HG03469 (cell line): ENCODE measurements at regions not wholly inside any gene's neighbourhood (a gene's known extent, or its start where the extent isn't known, plus 50 kb on each side); places are given as distances from the start of the nearest gene placed in this dataset.
"Not testable (repeated sequence)": the region's sequence is repeated elsewhere in the genome, so short reads cannot be mapped to it uniquely, and the experiment has no call there.

Source experiments
- ATAC-seq: cut with Tn5 transposase; IDR thresholded peaks from one replicate; pipeline ENCODE4 v1.9.1; 2021; ENCODE audit warnings: mild to moderate bottlenecking, moderate library complexity, moderate number of reproducible peaks; ENCODE audit not compliant: unreplicated experiment

DNA sequence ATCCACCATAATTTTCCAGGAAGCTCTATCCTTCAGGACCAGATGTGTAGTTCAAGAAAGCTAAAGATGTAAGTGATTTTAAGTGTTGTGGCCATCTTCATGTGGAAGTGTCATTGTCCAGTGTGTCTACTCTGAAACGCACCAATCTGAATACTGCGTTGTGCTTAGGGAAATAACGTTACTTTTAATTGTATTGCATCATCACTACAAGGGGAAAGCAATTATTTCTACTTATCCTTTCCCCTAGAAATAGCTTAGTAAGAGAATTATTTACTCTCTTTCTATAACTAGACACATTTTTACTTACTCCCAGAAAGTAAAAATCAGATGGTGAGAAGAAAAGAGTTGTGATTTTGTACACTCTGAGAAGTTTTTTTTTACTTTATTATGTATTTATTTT lies 102.4 kb upstream of the DLGAP1 start:
- ATAC-seq, result no peak

DNA sequence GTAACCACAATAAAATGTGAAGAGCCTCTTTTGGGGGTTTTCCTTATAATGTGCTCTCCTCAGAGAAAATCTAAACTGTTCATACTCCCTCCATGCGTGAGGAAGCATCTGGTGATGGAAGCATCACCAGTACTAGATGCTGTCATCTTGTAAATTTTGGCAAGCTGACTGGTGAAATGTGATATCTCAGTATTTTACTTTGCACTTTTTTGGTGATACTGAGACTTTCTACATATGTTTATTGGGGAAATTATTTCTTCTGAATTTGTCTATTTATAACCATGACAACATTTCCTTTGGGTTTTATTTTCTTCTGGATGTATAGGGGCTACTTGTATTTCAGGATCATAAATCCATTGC lies 95.9 kb upstream of the DLGAP1 start:
- ATAC-seq, result no peak

DNA sequence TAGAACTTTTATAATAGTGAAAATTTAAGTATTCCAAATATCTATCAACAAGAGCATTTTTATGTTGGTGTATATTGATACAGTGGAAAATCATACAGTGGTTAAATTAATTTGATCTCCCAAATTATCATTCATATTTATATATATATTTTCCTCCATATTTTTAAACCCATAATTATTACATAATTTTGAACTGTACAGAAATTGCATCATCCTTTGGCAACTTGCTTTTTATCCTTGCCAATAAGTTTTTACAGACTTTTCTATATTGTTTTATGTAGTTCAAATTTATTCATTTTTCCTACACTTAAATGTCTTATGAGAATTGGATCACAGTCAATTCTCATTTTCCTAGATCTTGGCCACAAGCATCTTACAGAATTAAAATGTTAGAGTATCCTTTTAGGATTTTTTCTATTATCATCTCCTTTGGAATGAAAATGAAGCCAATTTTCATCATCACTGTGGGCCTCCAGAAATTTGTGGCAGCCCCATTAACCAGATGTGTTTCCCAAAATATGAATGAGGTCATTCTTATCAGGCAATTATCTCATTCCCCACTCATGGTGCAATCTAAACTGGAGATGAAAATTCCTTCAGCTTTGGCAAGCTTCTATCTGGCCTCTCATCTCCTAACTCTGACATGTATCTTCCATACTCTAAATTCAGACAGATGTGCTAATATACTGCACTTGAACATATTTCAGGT lies 94.2 kb upstream of the DLGAP1 start:
- ATAC-seq, result no peak

DNA sequence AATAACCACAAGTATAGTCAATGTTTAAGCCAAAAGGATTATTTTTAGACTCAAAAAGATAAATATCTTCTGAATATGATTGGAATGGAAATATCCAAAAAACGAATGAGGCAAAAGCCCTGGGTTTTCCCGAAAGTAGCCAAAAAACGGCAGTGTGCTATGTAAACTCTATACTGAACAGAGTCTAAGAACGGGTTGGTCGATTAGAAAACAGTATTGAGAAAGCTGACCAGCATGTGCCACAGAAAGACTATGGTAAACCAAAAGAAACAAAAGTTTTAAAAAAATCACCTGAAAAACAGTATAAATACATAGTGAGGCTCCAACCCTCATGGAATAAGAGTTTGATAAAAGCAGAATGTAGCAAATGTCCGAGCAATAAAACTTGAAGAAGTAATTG lies 92.0 kb upstream of the DLGAP1 start:
- no peak for ATAC-seq

DNA sequence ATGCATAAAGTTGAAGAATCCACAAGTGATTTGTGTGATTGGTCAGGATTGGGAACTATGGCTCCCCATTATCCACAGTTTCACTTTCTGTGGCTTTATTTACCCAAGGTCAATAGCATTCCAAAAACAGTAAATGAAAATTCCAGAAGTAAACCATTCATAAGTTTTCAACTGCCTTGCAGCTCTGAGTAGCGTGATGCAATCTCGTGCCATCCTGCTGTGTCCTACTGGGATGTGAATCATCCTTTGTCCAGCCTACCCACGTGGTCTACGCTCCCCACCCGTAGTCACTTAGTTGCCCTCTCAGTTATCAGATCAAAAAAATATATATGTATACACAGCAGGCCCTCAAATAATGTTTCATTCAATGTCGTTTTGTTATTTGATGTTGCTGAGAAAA lies 89.0 kb upstream of the DLGAP1 start:
- no peak for ATAC-seq

DNA sequence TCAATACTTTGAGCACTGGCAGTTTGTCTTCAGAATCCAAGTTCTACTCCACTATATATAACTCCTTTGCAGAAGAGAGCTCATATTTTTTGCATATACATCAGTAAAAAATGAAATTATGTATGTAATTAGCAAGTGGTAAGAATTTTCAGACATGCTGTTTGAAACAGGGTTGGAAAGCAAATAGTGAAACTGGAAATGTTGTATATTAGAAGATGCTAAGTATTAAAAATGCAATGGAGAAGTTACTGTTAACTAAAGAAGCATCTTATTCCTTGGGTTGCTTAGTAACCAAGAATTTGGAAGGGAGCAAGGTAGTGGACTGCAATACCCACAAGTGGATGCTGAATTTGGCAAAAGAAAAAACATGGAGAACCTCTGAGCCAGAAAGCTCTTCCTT lies 88.6 kb upstream of the DLGAP1 start:
- ATAC-seq, result no peak

DNA sequence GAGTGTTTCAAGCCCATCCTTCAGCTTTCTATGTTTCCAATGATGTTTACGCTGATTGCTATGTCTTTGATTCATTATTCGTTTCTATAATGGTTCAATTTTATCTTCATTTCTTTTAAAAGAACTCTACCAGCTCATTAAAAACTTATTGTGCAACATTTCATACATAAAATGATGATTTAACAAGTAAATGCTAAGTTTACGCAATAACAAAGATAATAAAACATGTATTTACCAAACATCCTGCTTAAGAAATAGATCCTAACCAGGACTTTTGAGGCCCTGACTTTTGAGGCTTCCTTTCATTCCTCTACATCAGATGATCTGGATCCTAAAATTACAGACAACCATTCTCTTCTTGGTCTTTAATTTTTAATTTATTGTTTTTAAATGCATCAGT lies 86.5 kb upstream of the DLGAP1 start:
- ATAC-seq, result no peak

DNA sequence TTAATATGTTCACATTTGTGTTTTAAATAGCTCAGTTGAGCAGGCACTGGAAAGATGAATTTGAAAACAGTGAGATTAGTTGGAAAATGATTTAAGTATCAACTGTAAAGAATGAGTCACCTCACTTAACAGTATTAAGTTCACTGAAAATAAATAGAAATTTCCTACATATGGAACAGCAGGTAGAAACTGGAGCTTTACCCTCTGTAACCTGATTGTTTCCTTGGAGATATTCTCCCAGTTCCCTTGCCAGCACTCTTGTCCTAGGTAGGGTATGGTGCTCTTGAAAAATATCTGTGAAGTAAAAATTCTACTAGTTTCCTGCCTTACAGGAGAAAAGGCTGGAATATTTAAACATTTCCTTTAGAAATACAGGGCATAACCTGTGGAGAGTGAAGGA lies 81.3 kb upstream of the DLGAP1 start:
- no peak for ATAC-seq

DNA sequence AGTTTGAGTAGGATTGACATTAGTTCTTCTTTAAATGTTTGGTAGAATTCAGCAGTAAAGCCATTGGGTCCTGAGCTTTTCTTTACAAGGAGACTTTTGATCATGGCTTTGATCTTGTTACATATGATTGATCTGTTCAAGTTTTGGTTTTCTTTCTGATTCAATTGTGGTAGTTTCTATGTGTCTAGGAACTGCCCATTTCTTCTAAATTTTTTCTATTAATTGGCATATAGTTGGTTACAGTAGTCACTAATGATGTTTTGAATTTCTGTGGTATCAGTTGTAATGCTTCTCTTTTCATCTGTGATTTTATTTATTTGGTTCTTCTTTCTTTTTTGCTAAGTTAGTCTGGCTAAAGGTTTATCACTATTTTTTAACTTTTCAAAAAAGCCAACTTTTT lies 73.3 kb upstream of the DLGAP1 start:
- no peak for ATAC-seq

DNA sequence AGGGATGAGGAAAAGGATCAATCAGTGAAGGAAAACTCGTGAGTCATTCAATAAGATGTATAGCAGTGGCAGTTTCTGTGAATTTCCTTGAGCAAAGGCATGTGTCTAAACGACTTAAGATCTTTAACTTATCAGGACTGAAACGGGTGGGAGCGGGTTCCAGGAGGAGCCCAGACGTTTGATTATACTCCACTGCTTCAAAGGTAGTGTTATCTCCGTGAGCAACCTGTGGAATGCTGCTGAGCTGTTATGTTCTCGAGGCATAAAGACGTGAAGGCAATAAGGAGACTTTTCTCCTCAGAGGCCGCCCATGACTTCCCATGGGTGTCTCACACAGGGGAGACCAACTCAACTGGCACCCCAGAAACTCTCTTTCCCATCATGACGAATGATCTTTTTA lies 72.7 kb upstream of the DLGAP1 start:
- not testable (repeated sequence) for ATAC-seq

DNA sequence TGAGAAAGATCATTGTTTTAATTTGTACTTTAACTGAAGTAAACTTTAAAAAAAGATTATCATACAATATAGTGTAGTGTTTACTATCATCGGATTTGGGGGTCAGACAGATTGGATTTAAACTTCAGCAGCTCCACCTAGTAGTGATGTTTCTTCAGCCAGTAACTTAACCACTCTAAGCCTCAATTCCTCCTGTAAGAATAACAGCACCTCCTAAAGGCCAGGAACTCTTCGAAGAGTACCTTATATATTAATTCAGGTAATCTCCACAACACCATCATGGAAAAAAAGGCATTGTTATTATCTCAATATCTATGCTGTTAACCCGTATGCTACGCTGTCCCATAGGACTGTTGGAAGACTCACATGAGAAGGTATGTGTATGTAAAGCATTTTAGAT lies 69.0 kb upstream of the DLGAP1 start:
- no peak for ATAC-seq

DNA sequence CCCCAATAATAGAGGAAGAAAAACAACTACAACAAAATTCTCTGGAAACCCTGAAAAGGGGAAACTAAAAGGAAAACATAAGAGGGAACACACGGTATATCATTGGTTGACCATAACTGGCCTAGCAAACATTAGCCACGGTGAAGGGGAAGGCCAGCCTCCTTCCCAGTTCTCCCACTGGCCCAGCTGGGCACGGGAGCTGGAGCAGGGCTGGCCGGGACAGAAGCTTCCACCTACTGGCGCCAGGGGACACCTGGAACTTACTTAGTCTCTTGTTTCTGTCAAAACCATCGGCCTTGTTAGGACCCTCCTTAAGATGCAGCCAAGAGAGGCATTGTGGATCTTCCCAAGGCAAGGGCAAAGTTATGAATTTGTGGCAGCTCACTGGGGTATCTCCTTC lies 56.1 kb upstream of the DLGAP1 start:
- ATAC-seq, result no peak

DNA sequence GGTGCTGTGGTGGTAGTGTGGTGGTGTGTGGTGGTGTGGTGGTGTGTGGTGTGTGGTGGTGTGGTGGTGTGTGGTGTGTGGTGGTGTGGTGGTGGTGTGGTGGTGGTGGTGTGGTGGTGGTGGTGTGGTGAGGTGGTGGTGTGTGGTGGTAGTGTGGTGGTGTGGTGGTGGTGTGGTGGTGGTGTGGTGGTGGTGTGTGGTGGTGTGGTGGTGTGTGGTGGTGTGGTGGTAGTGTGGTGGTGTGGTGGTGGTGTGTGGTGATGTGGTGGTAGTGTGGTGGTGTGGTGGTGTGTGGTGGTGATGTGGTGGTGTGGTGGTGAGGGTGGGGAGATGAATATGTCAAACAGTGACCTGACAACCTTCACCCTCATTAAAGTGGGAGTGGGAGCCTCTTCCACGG lies 55.6 kb upstream of the DLGAP1 start:
- ATAC-seq, result no peak

DNA sequence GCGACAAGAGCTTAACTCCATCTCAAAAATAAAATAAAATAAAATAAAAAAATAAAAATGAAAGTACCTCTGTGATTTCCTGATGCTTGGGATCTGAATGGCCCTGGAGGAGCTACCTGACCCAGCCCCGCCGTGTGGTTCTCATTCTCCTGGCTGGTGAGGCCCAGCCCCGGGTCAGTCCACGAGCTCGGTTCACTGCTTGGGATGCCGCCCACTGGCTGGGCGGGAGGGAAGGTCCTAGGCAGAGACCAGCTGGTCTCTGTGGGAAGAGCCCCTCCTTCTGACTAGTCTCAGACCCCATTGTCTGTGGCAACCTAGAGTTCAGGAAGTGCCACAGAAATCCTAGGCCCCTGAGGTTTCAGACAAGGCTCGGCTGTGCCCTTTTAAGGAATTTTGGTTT lies 55.1 kb upstream of the DLGAP1 start:
- ATAC-seq, result no peak
